CD4-positive, alpha-beta memory T cell (primary cell): ENCODE measurements at regions not wholly inside any gene's neighbourhood (a gene's known extent, or its start where the extent isn't known, plus 50 kb on each side); places are given as distances from the start of the nearest gene placed in this dataset.

ENCODE experiments used
- CTCF ChIA-PET: fragments of 350-600 bp; sonication (Branson Sonifier 250); formaldehyde crosslinking; loops from one replicate; lab custom pipeline; 2021; ENCODE audit warnings: inconsistent platforms; ENCODE audit not compliant: partially characterized antibody; lab: Charles Lee
- POLR2A ChIA-PET: fragments of 350-600 bp; sonication (Branson Sonifier 250); formaldehyde crosslinking; loops from one replicate; lab custom pipeline; 2021; ENCODE audit not compliant: partially characterized antibody; lab: Charles Lee
- DNase-seq, 5 donors: peaks; one replicate each; pipeline versions ENCODE4 v3.0.0 to v3.0.0-alpha.2; 2020 to 2022; ENCODE audit warnings: mixed read lengths in 1 of 5
- H3K27ac ChIP-seq: one replicate; pipeline ENCODE4 v1.7.0; 2013; ENCODE audit warnings: low read depth, low read length
- H3K27me3 ChIP-seq: 2 replicates; pipeline ENCODE4 v1.7.0; 2013; ENCODE audit warnings: mild to moderate bottlenecking, low read length, moderate library complexity; ENCODE audit not compliant: insufficient read depth
- H3K36me3 ChIP-seq: 2 replicates; pipeline ENCODE4 v1.7.0; 2013; ENCODE audit warnings: mild to moderate bottlenecking, low read length, moderate library complexity; ENCODE audit not compliant: insufficient read depth
- H3K4me1 ChIP-seq: 2 replicates; pipeline ENCODE4 v1.7.0; 2013; ENCODE audit warnings: mild to moderate bottlenecking, low read length, moderate library complexity; ENCODE audit not compliant: insufficient read depth
- H3K4me3 ChIP-seq, 2 donors: one replicate each; pipeline ENCODE4 v1.7.0; 2013; ENCODE audit warnings: low read length in 2 of 2, mild to moderate bottlenecking in 1 of 2
- H3K9me3 ChIP-seq, 2 donors: one replicate each; pipeline ENCODE4 v1.7.0; 2013; ENCODE audit warnings: low read length in 2 of 2, control low read depth in 1 of 2; ENCODE audit not compliant: control insufficient read depth in 1 of 2
- H3K27ac Mint-ChIP-seq, 7 donors: one replicate each; pipeline ENCODE4 v1.8.0; 2020 to 2021; ENCODE audit warnings: mixed read lengths in 7 of 7, mild to moderate bottlenecking in 6 of 7, inconsistent platforms in 3 of 7, moderate library complexity in 3 of 7
- H3K27me3 Mint-ChIP-seq, 2 donors: one replicate each; pipeline ENCODE4 v1.8.0; 2020 to 2021; ENCODE audit warnings: mixed read lengths in 2 of 2
- H3K36me3 Mint-ChIP-seq, 2 donors: one replicate each; pipeline ENCODE4 v1.8.0; 2020 to 2021; ENCODE audit warnings: mixed read lengths in 2 of 2, inconsistent platforms in 1 of 2, mild to moderate bottlenecking in 1 of 2
- H3K4me1 Mint-ChIP-seq, 4 donors: one replicate each; pipeline ENCODE4 v1.8.0; 2020 to 2021; ENCODE audit warnings: mixed read lengths in 4 of 4, mild to moderate bottlenecking in 1 of 4
- H3K4me3 Mint-ChIP-seq, 8 donors: one replicate each; pipeline ENCODE4 v1.8.0; 2020 to 2021; ENCODE audit warnings: mixed read lengths in 8 of 8, mild to moderate bottlenecking in 7 of 8, moderate library complexity in 6 of 8, inconsistent platforms in 3 of 8
- H3K9me3 Mint-ChIP-seq, 8 donors: one replicate each; pipeline ENCODE4 v1.8.0; 2020 to 2021; ENCODE audit warnings: mixed read lengths in 8 of 8, mild to moderate bottlenecking in 5 of 8, inconsistent platforms in 3 of 8, moderate library complexity in 1 of 8
- intact Hi-C: fragments of 100-400 bp; cut with micrococcal nuclease; formaldehyde crosslinking; loops from one replicate; pipeline ENCODE4 v1.15.1; 2023

GRCh38 chr3:28940530-28940929 lies 340.3 kb upstream of the RBMS3 start:
- Histone ChIP-seq H3K9me3 (no peaks in the 10 kb centered on the region), H3K27me3 (no peaks in the 10 kb centered on the region), H3K27ac (no peak overlapping the region), H3K4me3 (no peak overlapping the region), H3K4me1 (no peaks in the 10 kb centered on the region), H3K36me3 (no peaks in the 10 kb centered on the region)
- POLR2A ChIA-PET: no interaction called here
- H3K36me3 Mint-ChIP-seq: no peaks in the 10 kb centered on the region
- no peak overlapping the region for H3K4me3 Mint-ChIP-seq
- DNase-seq: no peak
- no peaks in the 10 kb centered on the region for H3K27me3 Mint-ChIP-seq
- intact Hi-C loops: no loop called here
- CTCF ChIA-PET: no interaction called here
- no peaks in the 10 kb centered on the region for H3K4me1 Mint-ChIP-seq
- H3K9me3 Mint-ChIP-seq: peaks cover 0 to 2% (median 0%) of the 10 kb centered on the region in 8 donors
- H3K27ac Mint-ChIP-seq: no peak overlapping the region

GRCh38 chr3:28940994-28941393 lies 339.9 kb upstream of the RBMS3 start:
- no peaks in the 10 kb centered on the region for H3K27me3 ChIP-seq
- DNase-seq: no peak
- H3K9me3 ChIP-seq: no peaks in the 10 kb centered on the region
- no peak overlapping the region for H3K4me3 ChIP-seq
- intact Hi-C loops: no loop called here
- no peak overlapping the region for H3K27ac Mint-ChIP-seq
- no peaks in the 10 kb centered on the region for H3K36me3 Mint-ChIP-seq
- no peaks in the 10 kb centered on the region for H3K4me1 ChIP-seq
- peaks cover 0 to 2% (median 0%) of the 10 kb centered on the region in 8 donors for H3K9me3 Mint-ChIP-seq
- no peaks in the 10 kb centered on the region for H3K36me3 ChIP-seq
- CTCF ChIA-PET: no interaction called here
- no peaks in the 10 kb centered on the region for H3K27me3 Mint-ChIP-seq
- POLR2A ChIA-PET: no interaction called here
- no peak overlapping the region for H3K4me3 Mint-ChIP-seq
- no peaks in the 10 kb centered on the region for H3K4me1 Mint-ChIP-seq
- no peak overlapping the region for H3K27ac ChIP-seq

GRCh38 chr3:28947061-28947460 lies 333.8 kb upstream of the RBMS3 start:
- POLR2A ChIA-PET: no interaction called here
- H3K4me1 ChIP-seq: no peaks in the 10 kb centered on the region
- H3K27me3 ChIP-seq: no peaks in the 10 kb centered on the region
- no peak for DNase-seq
- H3K9me3 Mint-ChIP-seq: peaks cover 0 to 2% (median 0%) of the 10 kb centered on the region in 8 donors
- no peaks in the 10 kb centered on the region for H3K4me1 Mint-ChIP-seq
- H3K9me3 ChIP-seq: no peaks in the 10 kb centered on the region
- intact Hi-C loops: no loop called here
- no peak overlapping the region for H3K27ac Mint-ChIP-seq
- no peak overlapping the region for H3K4me3 ChIP-seq
- H3K27me3 Mint-ChIP-seq: no peaks in the 10 kb centered on the region
- H3K36me3 ChIP-seq: no peaks in the 10 kb centered on the region
- no peaks in the 10 kb centered on the region for H3K36me3 Mint-ChIP-seq
- no peak overlapping the region for H3K27ac ChIP-seq
- CTCF ChIA-PET: no interaction called here
- no peak overlapping the region for H3K4me3 Mint-ChIP-seq

DNA sequence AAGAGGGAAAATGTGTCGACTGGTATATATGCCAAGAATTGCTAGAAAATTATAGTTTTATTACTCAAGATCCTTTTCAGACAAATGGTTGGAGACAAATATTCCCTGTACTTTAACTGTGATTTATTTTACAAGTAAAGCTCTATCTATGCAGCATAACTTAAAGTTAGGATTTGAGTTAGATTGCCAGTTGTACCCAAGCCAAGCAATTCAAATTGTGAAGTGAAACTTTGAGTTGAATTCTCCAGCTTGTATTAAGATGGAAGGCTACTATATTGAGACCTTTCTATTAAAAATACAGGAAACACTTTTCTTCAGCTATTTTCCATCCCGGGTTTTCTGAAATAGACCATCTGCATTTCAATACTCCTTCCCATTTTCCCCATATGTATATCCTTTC lies 333.1 kb upstream of the RBMS3 start:
- no peaks in the 10 kb centered on the region for H3K36me3 ChIP-seq
- no peak overlapping the region for H3K4me3 Mint-ChIP-seq
- ChIA-PET CTCF (no interaction called here), POLR2A (no interaction called here)
- H3K27ac ChIP-seq: no peak overlapping the region
- H3K4me1 ChIP-seq: no peaks in the 10 kb centered on the region
- H3K9me3 ChIP-seq: no peaks in the 10 kb centered on the region
- intact Hi-C loops: no loop called here
- peaks cover 0 to 2% (median 0%) of the 10 kb centered on the region in 8 donors for H3K9me3 Mint-ChIP-seq
- H3K4me1 Mint-ChIP-seq: no peaks in the 10 kb centered on the region
- H3K36me3 Mint-ChIP-seq: no peaks in the 10 kb centered on the region
- H3K27me3 ChIP-seq: no peaks in the 10 kb centered on the region
- no peak for DNase-seq
- H3K4me3 ChIP-seq: no peak overlapping the region
- no peaks in the 10 kb centered on the region for H3K27me3 Mint-ChIP-seq
- H3K27ac Mint-ChIP-seq: no peak overlapping the region

DNA sequence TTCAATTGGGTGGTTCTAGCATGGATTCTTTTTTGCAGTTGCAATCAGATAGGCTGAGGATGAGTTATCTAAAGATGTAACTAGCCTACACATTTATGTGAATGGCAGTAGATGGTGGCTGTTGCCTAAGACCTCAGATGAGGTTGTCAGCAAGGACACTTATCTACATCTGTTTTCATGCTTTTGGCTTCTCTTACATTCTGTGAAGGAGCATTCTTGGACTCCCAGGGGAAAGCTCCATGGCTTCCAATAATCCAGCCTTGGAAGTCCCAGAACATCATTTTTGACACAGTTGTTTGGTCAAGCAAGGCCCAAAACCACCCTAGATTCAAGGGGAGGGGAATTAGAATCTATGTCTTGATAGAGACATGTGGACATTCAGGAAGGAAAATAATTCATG lies 332.2 kb upstream of the RBMS3 start:
- CTCF ChIA-PET: no interaction called here

GRCh38 chr3:28949580-28949979 lies 331.3 kb upstream of the RBMS3 start:
- POLR2A ChIA-PET: no interaction called here
- no peak overlapping the region for H3K4me3 Mint-ChIP-seq
- no peaks in the 10 kb centered on the region for H3K27me3 ChIP-seq
- intact Hi-C loops: no loop called here
- no peaks in the 10 kb centered on the region for H3K36me3 ChIP-seq
- H3K4me1 ChIP-seq: no peaks in the 10 kb centered on the region
- no peak for DNase-seq
- no peak overlapping the region for H3K4me3 ChIP-seq
- H3K9me3 Mint-ChIP-seq: peaks cover 0 to 2% (median 0%) of the 10 kb centered on the region in 8 donors
- no peaks in the 10 kb centered on the region for H3K36me3 Mint-ChIP-seq
- H3K27ac ChIP-seq: no peak overlapping the region
- no peak overlapping the region for H3K27ac Mint-ChIP-seq
- H3K4me1 Mint-ChIP-seq: no peaks in the 10 kb centered on the region
- H3K27me3 Mint-ChIP-seq: no peaks in the 10 kb centered on the region
- H3K9me3 ChIP-seq: no peaks in the 10 kb centered on the region
- CTCF ChIA-PET: no interaction called here

More for the DNA sequence above, 332.2 kb upstream of the RBMS3 start:
- Histone ChIP-seq H3K27ac (no peak overlapping the region), H3K27me3 (no peaks in the 10 kb centered on the region), H3K9me3 (no peaks in the 10 kb centered on the region), H3K36me3 (no peaks in the 10 kb centered on the region), H3K4me1 (no peaks in the 10 kb centered on the region), H3K4me3 (no peak overlapping the region)
- DNase-seq: no peak
- no peak overlapping the region for H3K4me3 Mint-ChIP-seq
- no peaks in the 10 kb centered on the region for H3K4me1 Mint-ChIP-seq
- peaks cover 0 to 2% (median 0%) of the 10 kb centered on the region in 8 donors for H3K9me3 Mint-ChIP-seq
- intact Hi-C loops: no loop called here
- H3K27me3 Mint-ChIP-seq: no peaks in the 10 kb centered on the region
- POLR2A ChIA-PET: no interaction called here
- no peaks in the 10 kb centered on the region for H3K36me3 Mint-ChIP-seq
- no peak overlapping the region for H3K27ac Mint-ChIP-seq

DNA sequence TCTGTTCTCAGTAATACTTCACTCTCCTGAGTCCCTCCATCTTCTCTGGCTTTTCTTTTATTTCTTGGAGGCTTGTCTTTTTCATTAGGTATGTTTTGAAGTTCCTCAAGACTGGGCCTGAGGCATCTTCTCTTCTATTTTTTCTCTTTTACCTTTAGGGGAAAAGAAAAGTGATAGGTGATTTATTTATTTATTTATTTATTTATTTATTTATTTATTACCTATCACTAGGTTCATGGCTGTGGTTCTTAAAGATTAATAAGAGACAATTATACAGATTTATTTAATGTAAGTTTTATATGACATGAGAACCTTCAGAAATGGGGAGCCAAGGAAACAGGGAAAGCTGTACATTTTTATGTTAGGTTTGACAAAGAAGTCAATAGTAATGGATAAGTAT lies 330.3 kb upstream of the RBMS3 start:
- CTCF ChIA-PET: no interaction called here
- H3K9me3 ChIP-seq: no peaks in the 10 kb centered on the region
- no peak overlapping the region for H3K4me3 ChIP-seq
- Mint-ChIP-seq H3K27me3 (no peaks in the 10 kb centered on the region), H3K4me3 (no peak overlapping the region), H3K36me3 (no peaks in the 10 kb centered on the region), H3K4me1 (no peaks in the 10 kb centered on the region), H3K27ac (no peak overlapping the region), H3K9me3 (peaks cover 0 to 2% (median 0%) of the 10 kb centered on the region in 8 donors)
- intact Hi-C loops: no loop called here
- no peaks in the 10 kb centered on the region for H3K36me3 ChIP-seq
- H3K27ac ChIP-seq: no peak overlapping the region
- POLR2A ChIA-PET: no interaction called here
- no peak for DNase-seq
- H3K27me3 ChIP-seq: no peaks in the 10 kb centered on the region
- no peaks in the 10 kb centered on the region for H3K4me1 ChIP-seq
